ENCODE measurements at regions not wholly inside any gene's neighbourhood (a gene's known extent, or its start where the extent isn't known, plus 50 kb on each side); places are given as distances from the start of the nearest gene placed in this dataset.
"Not testable (repeated sequence)": the region's sequence is repeated elsewhere in the genome, so short reads cannot be mapped to it uniquely, and the experiment has no call there.

DNA sequence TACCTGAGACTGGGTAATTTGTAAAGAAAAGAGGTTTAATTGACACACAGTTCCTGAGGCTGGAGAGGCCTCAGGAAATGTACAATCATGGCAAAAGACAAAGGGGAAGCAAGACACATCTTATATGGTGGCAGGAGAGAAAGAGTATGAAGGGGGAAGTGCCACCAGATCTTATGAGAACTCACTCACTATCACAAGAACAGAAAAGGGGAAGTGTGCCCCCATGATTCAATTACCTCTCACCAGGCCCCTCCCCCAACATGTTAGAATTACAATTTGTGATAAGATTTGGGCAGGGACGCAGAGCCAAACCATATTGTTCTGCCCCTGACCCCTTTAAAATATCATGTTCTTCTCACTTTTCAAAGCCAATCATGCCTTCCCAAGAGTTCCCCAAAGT, 744.2 kb upstream of the CDH18 start:
- TF ChIP-seq, protein P1, sequence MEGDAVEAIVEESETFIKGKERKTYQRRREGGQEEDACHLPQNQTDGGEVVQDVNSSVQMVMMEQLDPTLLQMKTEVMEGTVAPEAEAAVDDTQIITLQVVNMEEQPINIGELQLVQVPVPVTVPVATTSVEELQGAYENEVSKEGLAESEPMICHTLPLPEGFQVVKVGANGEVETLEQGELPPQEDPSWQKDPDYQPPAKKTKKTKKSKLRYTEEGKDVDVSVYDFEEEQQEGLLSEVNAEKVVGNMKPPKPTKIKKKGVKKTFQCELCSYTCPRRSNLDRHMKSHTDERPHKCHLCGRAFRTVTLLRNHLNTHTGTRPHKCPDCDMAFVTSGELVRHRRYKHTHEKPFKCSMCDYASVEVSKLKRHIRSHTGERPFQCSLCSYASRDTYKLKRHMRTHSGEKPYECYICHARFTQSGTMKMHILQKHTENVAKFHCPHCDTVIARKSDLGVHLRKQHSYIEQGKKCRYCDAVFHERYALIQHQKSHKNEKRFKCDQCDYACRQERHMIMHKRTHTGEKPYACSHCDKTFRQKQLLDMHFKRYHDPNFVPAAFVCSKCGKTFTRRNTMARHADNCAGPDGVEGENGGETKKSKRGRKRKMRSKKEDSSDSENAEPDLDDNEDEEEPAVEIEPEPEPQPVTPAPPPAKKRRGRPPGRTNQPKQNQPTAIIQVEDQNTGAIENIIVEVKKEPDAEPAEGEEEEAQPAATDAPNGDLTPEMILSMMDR (IDR thresholded peaks at IDR 0.05; ENCODE audit: low read depth, low read length) = not testable (repeated sequence)
- not testable (repeated sequence) for TF ChIP-seq EZH2phosphoT487 (IDR thresholded peaks at IDR 0.05; ENCODE audit: low read depth)
